NK-92 treated with Interleukin-12 subunit alpha and Interleukin-12 subunit beta, amount 100 ng/mL, for 24 hours (cell line): ENCODE measurements at regions not wholly inside any gene's neighbourhood (a gene's known extent, or its start where the extent isn't known, plus 50 kb on each side); places are given as distances from the start of the nearest gene placed in this dataset.
"Not testable (repeated sequence)": the region's sequence is repeated elsewhere in the genome, so short reads cannot be mapped to it uniquely, and the experiment has no call there.

ENCODE experiments used
- DNase-seq: peaks from one replicate; lab custom pipeline; 2025; lab: John Stamatoyannopoulos, UW

GRCh38 chr14:51446771-51447170 lies 204.9 kb upstream of the FRMD6 start:
- no peak for DNase-seq

DNA sequence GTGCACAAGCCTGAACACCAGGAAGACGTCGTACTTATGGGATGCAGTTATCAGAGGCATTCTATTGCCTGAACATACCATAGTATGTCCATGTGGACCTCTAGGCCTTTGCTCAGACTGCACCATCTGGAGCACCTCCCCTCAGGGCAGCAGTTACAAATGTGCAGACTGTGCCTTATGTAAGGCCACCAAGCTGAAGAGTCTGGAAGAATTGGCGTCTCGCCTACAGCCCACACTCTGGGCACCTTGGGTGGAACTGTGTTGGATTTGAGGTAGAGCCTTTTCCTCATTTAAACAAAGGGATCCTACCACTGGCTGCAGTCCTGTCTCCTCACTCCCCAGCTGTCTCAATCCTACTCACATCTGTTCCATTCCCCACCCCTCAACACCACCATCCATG lies 204.3 kb upstream of the FRMD6 start:
- DNase-seq: no peak

DNA sequence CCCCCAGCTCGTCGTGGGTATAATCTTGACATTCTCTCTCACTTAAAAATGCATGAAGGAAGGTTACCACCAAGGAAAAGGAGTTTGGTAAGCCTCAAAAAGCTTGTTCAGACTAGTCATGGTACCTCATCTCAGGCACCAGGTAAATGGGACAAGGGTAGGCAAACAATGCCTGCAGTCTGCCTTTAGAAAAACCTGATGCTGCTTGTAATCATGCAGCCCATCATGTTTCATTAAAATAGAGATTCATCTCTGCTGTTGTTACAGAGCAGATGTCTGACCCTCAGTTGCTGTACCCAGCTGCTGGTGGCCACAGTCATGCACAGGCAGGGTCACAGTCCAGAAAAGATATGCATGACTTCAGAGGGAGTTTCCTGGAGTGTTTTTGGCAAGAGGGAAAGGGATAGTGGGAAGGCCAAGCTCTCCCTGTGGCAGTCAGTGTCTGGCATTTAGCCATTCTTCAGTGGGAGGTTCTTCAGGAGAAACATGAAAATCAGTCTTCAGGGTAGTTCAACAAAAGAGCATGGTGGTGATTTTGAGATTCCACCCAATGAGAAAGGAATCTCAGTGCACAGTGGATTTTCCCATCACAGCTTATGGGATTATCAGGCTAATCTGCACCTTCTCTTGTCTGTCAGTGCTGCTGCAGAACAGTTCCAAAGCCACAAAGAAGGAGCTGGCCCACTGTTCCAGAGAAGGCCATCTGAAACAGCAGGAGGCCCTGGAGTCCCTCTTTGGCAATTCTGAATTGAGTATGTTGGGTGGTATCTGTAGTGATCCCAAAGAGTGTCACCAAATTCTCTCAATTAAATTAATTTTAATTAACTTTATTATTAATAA lies 202.7 kb upstream of the FRMD6 start:
- DNase-seq: no peak

- DNase-seq: no peak
Observed at GRCh38 chr14:51449681-51450080, 202.0 kb upstream of the FRMD6 start.

DNA sequence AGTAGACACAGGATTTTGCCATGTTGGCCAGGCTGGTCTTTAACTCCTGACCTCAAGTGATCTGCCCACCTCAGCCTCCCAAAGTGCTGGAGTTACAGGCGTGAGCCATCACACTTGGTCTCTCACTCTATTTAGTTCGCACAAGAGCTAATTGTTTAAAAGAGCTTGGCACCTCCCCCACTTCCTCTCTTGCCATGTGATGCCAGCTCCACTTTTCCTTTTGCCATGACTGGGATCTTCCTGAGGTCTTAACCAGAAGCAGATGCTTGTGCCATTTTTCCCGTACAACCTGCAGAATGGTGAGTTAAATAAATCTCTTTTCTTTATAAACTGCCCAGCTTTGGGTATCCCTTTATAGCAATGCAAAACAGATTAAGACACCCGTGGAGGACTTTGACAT lies 200.1 kb upstream of the FRMD6 start:
- no peak for DNase-seq

GRCh38 chr14:51453869-51454268 lies 197.8 kb upstream of the FRMD6 start:
- no peak for DNase-seq

DNA sequence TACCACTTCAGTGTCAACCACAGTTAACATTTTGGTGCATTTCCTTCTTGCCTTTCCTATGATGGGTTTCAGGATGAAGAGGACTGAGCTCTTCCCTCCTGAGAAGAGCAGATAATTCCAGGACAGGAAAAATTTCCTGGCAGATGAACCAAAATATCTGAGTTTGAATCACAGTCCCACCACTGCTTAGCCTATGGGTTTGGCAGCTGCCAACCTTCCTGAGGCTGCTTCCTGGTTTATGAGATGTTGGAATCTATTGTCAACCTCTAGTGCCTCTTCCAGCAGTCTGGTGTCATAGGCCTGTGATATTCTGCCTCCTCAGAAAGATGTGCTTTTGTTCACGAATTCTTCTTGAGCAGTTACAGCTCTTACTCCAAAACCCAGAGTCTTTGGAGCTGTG lies 197.4 kb upstream of the FRMD6 start:
- DNase-seq: no peak

DNA sequence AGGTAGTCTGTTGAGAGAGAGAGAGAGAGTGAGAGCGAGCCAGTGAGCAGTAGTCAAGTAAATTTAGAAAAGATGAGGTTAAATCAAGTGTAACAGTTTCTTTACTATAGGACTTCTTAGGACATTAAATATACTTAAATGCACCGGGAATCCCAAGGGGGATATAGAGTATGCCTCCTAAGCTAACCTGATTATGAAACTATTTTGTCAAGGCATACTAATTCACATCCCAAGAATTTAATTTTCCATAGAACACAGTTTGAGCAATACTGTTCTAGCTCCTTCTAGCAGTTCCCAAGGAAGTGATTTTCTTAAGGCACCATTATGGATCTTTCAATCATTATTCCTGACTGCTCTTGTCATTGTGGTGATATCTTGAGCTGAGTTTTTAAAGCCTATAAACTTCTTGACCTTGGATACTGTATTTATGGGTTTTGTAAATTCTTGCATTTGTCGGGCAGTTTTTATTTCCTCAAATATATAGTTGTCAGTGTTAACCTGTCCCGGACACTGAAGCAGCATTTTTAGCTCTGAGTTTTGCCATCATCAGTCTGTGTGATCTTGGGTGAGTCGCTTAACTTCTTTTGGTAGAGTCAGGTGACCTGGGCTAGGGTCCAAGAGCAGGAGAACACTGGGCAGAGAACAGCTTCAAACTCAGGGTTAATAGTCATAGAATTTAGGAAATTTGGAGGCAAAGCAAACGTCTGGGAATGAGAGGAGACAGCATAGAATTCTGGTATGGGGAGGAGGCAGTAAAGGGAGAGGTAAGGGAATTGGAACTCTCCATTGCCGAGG lies 196.5 kb upstream of the FRMD6 start:
- no peak for DNase-seq

- DNase-seq: no peak
Observed at GRCh38 chr14:51457843-51458562, 193.7 kb upstream of the FRMD6 start.

GRCh38 chr14:51458563-51458955 lies 193.2 kb upstream of the FRMD6 start:
- DNase-seq: no peak

GRCh38 chr14:51460011-51460410 lies 191.7 kb upstream of the FRMD6 start:
- DNase-seq: no peak

DNA sequence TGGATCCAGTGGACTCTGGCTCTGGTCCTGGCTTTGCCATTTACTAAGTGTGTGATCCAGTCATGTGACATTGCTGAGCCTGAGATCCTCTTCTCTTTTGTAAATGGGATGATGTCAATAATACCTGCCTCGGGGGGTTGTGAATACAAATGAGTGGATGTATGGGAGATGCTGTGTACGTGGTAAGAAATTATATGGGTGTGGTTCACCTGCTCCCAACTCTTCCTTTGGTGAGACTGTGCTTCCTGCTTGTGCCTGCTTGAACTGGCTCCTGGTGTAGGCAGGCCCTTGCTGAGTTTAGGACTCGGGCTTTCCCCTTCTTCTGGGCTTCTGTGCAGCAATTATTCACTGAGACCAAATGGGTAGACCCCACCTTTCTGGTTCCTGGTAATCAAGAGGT lies 189.5 kb upstream of the FRMD6 start:
- DNase-seq: no peak

DNA sequence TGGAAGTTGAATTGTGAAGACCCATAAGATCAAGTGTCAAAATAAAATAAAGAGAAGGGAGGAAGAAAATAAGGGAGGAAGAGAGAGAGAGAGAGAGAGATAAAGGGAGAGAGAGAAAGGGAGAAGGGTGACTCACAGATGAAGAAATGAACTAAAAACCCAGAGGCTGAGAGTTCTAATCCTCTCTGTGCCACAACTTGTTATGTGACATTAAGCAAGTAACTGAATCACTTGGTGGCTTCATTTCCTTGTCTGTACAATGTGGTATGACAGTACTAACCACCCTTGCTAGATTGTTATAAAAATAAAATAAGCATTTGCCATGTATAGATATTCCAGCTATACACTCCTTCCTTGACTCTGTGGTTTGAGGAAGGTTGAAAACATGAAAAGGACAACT lies 189.0 kb upstream of the FRMD6 start:
- DNase-seq: no peak

GRCh38 chr14:51463461-51463860 lies 188.2 kb upstream of the FRMD6 start:
- DNase-seq: no peak

DNA sequence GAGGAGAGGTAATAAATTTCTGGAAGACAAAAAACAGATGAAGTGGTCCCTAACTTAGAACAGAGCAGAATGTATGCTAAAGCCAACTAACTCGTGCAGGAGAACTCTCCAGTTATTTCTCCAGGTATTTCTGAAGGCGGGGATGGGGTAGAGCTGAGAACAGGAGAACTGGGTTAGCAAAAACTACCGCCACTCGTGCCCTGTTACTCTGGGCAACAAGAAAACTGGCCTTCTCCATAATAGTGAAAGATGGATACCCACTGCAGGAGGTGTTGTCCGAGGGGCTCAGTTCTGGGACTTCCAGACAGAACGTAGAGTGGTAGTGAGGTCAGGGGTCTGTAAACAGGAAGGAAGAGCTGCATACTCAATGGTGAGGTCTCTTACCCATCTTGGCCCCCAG lies 187.3 kb upstream of the FRMD6 start:
- no peak for DNase-seq

GRCh38 chr14:51465486-51465885 lies 186.2 kb upstream of the FRMD6 start:
- DNase-seq: no peak

- not testable (repeated sequence) for DNase-seq
Observed at GRCh38 chr14:51467392-51467791, 184.3 kb upstream of the FRMD6 start.

GRCh38 chr14:51468523-51468922 lies 183.2 kb upstream of the FRMD6 start:
- DNase-seq: no peak

GRCh38 chr14:51472881-51473280 lies 178.8 kb upstream of the FRMD6 start:
- DNase-seq: no peak

- no peak for DNase-seq
Observed at GRCh38 chr14:51473351-51473750, 178.4 kb upstream of the FRMD6 start.

- DNase-seq: no peak
Observed at GRCh38 chr14:51473808-51474565, 177.7 kb upstream of the FRMD6 start.

DNA sequence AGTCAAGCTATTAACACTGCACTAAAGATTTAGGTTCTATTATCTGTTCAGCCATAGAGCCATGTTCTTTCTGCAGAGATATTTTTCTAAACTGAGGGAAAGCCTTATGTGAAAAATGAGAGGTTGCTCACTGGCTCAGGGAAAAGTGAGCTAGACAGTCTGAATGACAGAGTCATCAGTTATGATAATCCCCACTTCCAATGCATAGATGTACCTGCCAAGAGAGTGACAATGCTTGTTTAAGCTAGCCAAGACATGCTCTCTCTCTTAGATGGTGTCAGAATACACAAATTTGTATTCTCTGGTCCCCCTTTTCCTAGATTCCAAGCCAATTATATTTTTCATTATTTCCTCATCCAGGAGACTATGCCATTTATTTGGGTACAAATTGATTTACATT lies 176.9 kb upstream of the FRMD6 start:
- no peak for DNase-seq
